ENCODE measurements at regions not wholly inside any gene's neighbourhood (a gene's known extent, or its start where the extent isn't known, plus 50 kb on each side); places are given as distances from the start of the nearest gene placed in this dataset.

GRCh38 chr4:30632751-30633150 lies 87.4 kb upstream of the PCDH7 start:
- DNase-seq (ENCODE audit: extremely low read depth, low read depth) = no peak
- no peak for TF ChIP-seq CTCF (IDR thresholded peaks at IDR 0.05; ENCODE audit: low read depth, low read length)

- TF ChIP-seq CTCF (IDR thresholded peaks at IDR 0.05; ENCODE audit: low read depth, low read length) = no peak
- no peak for DNase-seq (ENCODE audit: extremely low read depth, low read depth)
Observed at GRCh38 chr4:30641345-30641744, 78.8 kb upstream of the PCDH7 start.

DNA sequence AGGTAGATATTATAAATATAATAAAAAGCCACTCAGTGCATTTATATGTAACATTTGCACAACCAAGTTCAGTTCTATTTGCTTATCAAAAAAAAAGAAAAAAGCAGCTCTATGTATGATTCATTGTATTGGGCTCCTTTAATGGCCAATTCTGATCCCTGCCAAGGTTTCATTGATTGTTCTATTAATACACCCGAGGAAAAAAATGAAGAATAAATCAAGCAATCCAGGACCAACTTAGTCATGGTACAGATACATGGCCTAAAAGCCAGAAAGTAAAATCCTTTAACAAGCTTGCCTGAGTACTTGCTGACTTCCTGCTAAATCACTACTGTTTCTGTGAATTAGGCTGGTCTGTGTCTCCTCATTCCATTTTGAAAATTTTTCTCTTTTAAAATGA lies 77.6 kb upstream of the PCDH7 start:
- no peak for TF ChIP-seq CTCF (IDR thresholded peaks at IDR 0.05; ENCODE audit: low read depth, low read length)
- DNase-seq (ENCODE audit: extremely low read depth, low read depth) = no peak

DNA sequence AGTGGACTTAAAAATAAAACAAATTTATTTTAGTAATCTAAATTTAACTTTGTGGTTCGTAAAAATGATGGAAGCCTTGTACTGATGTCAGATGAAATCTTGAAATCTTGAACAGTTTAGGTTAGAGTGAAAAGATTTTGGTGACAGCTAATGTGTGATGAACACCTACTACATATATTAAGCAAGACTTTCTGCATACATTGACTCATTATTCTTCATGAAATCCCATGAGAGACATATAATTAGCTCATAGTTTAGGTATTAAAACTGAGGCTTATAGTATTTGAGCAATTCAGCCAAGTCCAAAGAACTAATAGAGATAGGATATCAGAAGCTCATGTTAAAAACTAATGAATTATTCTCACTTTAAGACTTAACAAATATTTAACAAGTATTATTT lies 66.9 kb upstream of the PCDH7 start:
- no peak for DNase-seq (ENCODE audit: extremely low read depth, low read depth)
- no peak for TF ChIP-seq CTCF (IDR thresholded peaks at IDR 0.05; ENCODE audit: low read depth, low read length)

GRCh38 chr4:30656828-30657227 lies 63.3 kb upstream of the PCDH7 start:
- no peak for TF ChIP-seq CTCF (IDR thresholded peaks at IDR 0.05; ENCODE audit: low read depth, low read length)
- no peak for DNase-seq (ENCODE audit: extremely low read depth, low read depth)

- TF ChIP-seq CTCF (IDR thresholded peaks at IDR 0.05; ENCODE audit: low read depth, low read length) = no peak
- no peak for DNase-seq (ENCODE audit: extremely low read depth, low read depth)
Observed at GRCh38 chr4:30667919-30668318, 52.2 kb upstream of the PCDH7 start.

DNA sequence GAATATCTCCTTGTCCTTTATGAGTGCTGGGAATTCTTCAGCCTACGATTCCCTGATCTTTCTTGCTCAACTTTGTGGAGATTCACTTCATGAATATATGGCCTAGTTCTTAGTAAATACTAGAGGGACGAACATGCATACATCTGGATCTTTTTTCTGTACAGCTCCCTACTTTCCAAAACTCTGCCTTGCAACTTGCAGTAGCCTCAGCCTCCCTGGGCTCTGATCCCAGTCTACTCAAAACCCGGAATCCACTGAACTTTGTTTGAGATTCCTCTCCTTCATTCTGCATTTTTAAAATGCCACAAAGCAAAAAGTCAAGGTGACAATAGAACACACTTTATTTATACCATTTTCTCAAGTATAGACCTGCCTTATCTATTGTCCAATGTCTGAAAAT lies 50.0 kb upstream of the PCDH7 start:
- TF ChIP-seq CTCF (IDR thresholded peaks at IDR 0.05; ENCODE audit: low read depth, low read length) = no peak
- DNase-seq (ENCODE audit: extremely low read depth, low read depth) = no peak
